ENCODE measurements at regions not wholly inside any gene's neighbourhood (a gene's known extent, or its start where the extent isn't known, plus 50 kb on each side); places are given as distances from the start of the nearest gene placed in this dataset.

- H3K27ac ChIP-seq (ENCODE audit: control insufficient read depth, insufficient read depth) = no peak overlapping the region
- no peak for DNase-seq (ENCODE audit: low read depth, low spot score)
- in situ Hi-C loops (cut with MboI) (loop anchor here (5.0 kb wide), 1 partner anchor 902 kb away; no protein-coding TSS in a partner anchor), intact Hi-C loops (cut with micrococcal nuclease; ENCODE audit: unreplicated experiment) (no loop called here)
- H3K4me1 ChIP-seq (ENCODE audit: control insufficient read depth, insufficient read depth, low read length) = no peaks in the 10 kb centered on the region
- no peaks in the 10 kb centered on the region for H3K36me3 ChIP-seq (ENCODE audit: control insufficient read depth in 2 of 2, insufficient read depth in 2 of 2, low read length in 1 of 2)
- FAIRE-seq = no peak
- H3K79me2 ChIP-seq (ENCODE audit: control insufficient read depth, insufficient read depth, low read length) = no peaks in the 10 kb centered on the region
- no peak overlapping the region for H2AFZ ChIP-seq (ENCODE audit: control insufficient read depth, low read depth, low read length)
- WGBS (ENCODE audit: insufficient coverage, insufficient replicate concordance, low lambda C conversion rate, missing lambda C conversion rate) = 70% methylated on average over 2 of the region's 2 CpGs
- no TSS peak for BruUV-seq (replicated peaks)
- ChIA-PET CTCF (interaction anchor here (0.9 to 7.8 kb wide), 3 partner anchors 9 to 109 kb away, joined by 3 to 90 read pairs (median 5); no protein-coding TSS in a partner anchor), POLR2A (no interaction called here), SMC1A (ENCODE audit: uncharacterized antibody, unreplicated experiment) (interaction anchor here (1.1 to 1.6 kb wide), 2 partner anchors 9 to 109 kb away, joined by 6 to 7 read pairs; no protein-coding TSS in a partner anchor), RAD21 (ENCODE audit: unreplicated experiment) (interaction anchor here (2.0 to 2.6 kb wide), 2 partner anchors 654 to 903 kb away, joined by 4 to 9 read pairs; no protein-coding TSS in a partner anchor)
- no peaks in the 10 kb centered on the region for H3K9me3 ChIP-seq (replicated peaks; ENCODE audit: control insufficient read depth, insufficient read depth, low read length)
- no peaks in the 10 kb centered on the region; a peak in 1 of 4 replicates for H3K27me3 ChIP-seq (replicated peaks in 1 of 2; ENCODE audit: control insufficient read depth in 2 of 2, insufficient read depth in 2 of 2, low read length in 1 of 2)
- ATAC-seq = no peak
- no peak overlapping the region for H3K9ac ChIP-seq (ENCODE audit: control insufficient read depth, insufficient read depth, low read length)
- H3K4me2 ChIP-seq (ENCODE audit: control insufficient read depth, insufficient read depth) = no peak overlapping the region
- no peaks in the 10 kb centered on the region for H4K20me1 ChIP-seq (ENCODE audit: control insufficient read depth, insufficient read depth)
- no peak overlapping the region for H3K4me3 ChIP-seq
- no peak for TF ChIP-seq CREB1 (IDR thresholded peaks at IDR 0.05; ENCODE audit: low read depth)
- no peak for TF ChIP-seq SIN3A (IDR thresholded peaks at IDR 0.05; ENCODE audit: low read depth, low read length)
- no peak for TF ChIP-seq SMARCA5 (IDR thresholded peaks at IDR 0.05)
- TF ChIP-seq ZNF592 (IDR thresholded peaks at IDR 0.05) = no peak
- TF ChIP-seq POU2F2 (IDR thresholded peaks at IDR 0.05; ENCODE audit: borderline replicate concordance, low read depth, low read length) = no peak
- no peak for TF ChIP-seq CBFB (IDR thresholded peaks at IDR 0.05; ENCODE audit: low read depth)
- TF ChIP-seq ZBTB40 (IDR thresholded peaks at IDR 0.05; ENCODE audit: borderline replicate concordance) = no peak
- no peak for TF ChIP-seq ZSCAN29 (IDR thresholded peaks at IDR 0.05)
- TF ChIP-seq HSF1 (IDR thresholded peaks at IDR 0.05; ENCODE audit: low read depth, low read length) = no peak
- TF ChIP-seq STAT3 (IDR thresholded peaks at IDR 0.05; ENCODE audit: low read depth, low read length) = no peak
- TF ChIP-seq NR2C1 (IDR thresholded peaks at IDR 0.05) = no peak
- TF ChIP-seq FOXK2 (IDR thresholded peaks at IDR 0.05) = no peak
- TF ChIP-seq JUNB (IDR thresholded peaks at IDR 0.05) = no peak
- no peak for TF ChIP-seq ESRRA (IDR thresholded peaks at IDR 0.05; ENCODE audit: low read length)
- TF ChIP-seq ETV6 (conservative IDR thresholded peaks at IDR 0.05 in 1 of 2, IDR thresholded peaks at IDR 0.05 in 1 of 2; ENCODE audit: borderline replicate concordance in 1 of 2, low read depth in 1 of 2) = no peak
Measured at GRCh38 chr14:66069036-66069435, 417.1 kb upstream of the CCDC196 start.

All from GM12878 (cell line).